ENCODE measurements at regions not wholly inside any gene's neighbourhood (a gene's known extent, or its start where the extent isn't known, plus 50 kb on each side); places are given as distances from the start of the nearest gene placed in this dataset.

GRCh38 chr5:101455048-101455447 is 552.0 kb upstream of the ST8SIA4 start:
- TF ChIP-seq EZH2phosphoT487 (IDR thresholded peaks at IDR 0.05; ENCODE audit: borderline replicate concordance, low read length) (no peak), CTCF (IDR thresholded peaks at IDR 0.05; ENCODE audit: low read depth, low read length, poor library complexity, severe bottlenecking) (no peak)

All from DOHH2 (cell line).